ENCODE measurements at regions not wholly inside any gene's neighbourhood (a gene's known extent, or its start where the extent isn't known, plus 50 kb on each side); places are given as distances from the start of the nearest gene placed in this dataset.

DNA sequence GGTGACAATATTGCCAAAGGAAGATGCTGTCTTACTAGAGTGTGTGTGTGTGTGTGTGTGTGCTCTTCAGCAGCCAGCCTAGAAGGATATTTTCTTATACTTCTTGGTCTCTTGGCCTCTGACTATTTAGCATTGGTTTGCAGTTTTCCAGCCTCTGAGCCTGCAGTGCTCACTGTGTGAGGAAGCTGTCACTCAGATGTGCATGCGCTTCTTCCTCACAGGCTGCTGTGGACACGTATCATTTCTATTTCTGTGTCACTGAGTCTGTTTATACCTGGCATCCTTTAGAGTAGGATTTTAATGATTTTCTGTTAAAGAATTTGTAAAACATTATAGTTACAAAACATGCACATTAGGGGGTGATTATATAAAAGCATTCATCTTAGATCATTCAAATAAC lies 83.3 kb downstream of the ALDH8A1 start:
- TF ChIP-seq POLR2A (IDR thresholded peaks at IDR 0.05) (no peak), CTCF (IDR thresholded peaks at IDR 0.05) (no peak)

Data from heart left ventricle (tissue), 13 donors.